Gastrocnemius medialis (tissue), 4 donors: ENCODE measurements at regions not wholly inside any gene's neighbourhood (a gene's known extent, or its start where the extent isn't known, plus 50 kb on each side); places are given as distances from the start of the nearest gene placed in this dataset.
"Not testable (repeated sequence)": the region's sequence is repeated elsewhere in the genome, so short reads cannot be mapped to it uniquely, and the experiment has no call there.

Source experiments
- ATAC-seq, 2 donors: fragments of 150-250 bp; one replicate each; pipeline ENCODE4 v1.9.1; 2016
- DNase-seq, 2 donors: peaks; one replicate each; pipeline ENCODE4 v3.0.0-alpha.2; 2019
- H3K27ac ChIP-seq, 4 donors: fragments of 200-600 bp; sonication (generic); 1 replicate in 1 of 4; 2 replicates in 3 of 4; pipeline ENCODE4 v1.5.1; 2016 to 2018; ENCODE audit warnings: mild to moderate bottlenecking in 2 of 4, moderate library complexity in 1 of 4
- H3K27me3 ChIP-seq, 3 donors: fragments of 200-600 bp; sonication (generic) in 2 of 3; 1 replicate in 1 of 3; 2 replicates in 2 of 3; pipeline versions ENCODE4 v1.5.1 to v1.6.0; 2016 to 2019; ENCODE audit warnings: mild to moderate bottlenecking in 1 of 3, moderate library complexity in 1 of 3
- H3K36me3 ChIP-seq, 2 donors: fragments of 200-600 bp; sonication (generic) in 1 of 2; one replicate each; pipeline ENCODE4 v1.5.1; 2017 to 2018
- H3K4me1 ChIP-seq, 2 donors: fragments of 200-600 bp; sonication (generic) in 1 of 2; one replicate each; pipeline ENCODE4 v1.5.1; 2016 to 2017; ENCODE audit warnings: mild to moderate bottlenecking in 2 of 2
- H3K4me3 ChIP-seq, 4 donors: fragments of 200-600 bp; sonication (generic) in 3 of 4; 1 replicate in 1 of 4; 2 replicates in 3 of 4; pipeline ENCODE4 v1.5.1; 2016 to 2019; ENCODE audit warnings: mild to moderate bottlenecking in 2 of 4
- H3K9me3 ChIP-seq, 3 donors: fragments of 200-600 bp; sonication (generic) in 2 of 3; 1 replicate in 1 of 3; 2 replicates in 2 of 3; pipeline ENCODE4 v1.5.1; 2016 to 2019
- POLR2A ChIP-seq, 2 donors: fragments of 450-650 bp; IDR thresholded peaks; one replicate each; pipeline ENCODE4 v1.6.1; 2017; ENCODE audit warnings: antibody characterized with exemption in 2 of 2, mild to moderate bottlenecking in 2 of 2, moderate library complexity in 2 of 2
- in situ Hi-C, 4 donors: fragments of 200-750 bp; cut with MboI; loops; one replicate each; pipeline versions ENCODE4 v1.15.0 to v1.8.0; 2017; ENCODE audit warnings: low sequenced_read_pairs in 4 of 4
- intact Hi-C: fragments of 100-400 bp; cut with DNase I; formaldehyde crosslinking; loops from one replicate; pipeline ENCODE4 v1.15.1; 2023; ENCODE audit warnings: low total_unique reads
- TF ChIP-seq, protein P1 (sequence below), 5 experiments: fragments of 450-650 bp in 3 of 5; fragments of 200-600 bp in 2 of 5; sonication (generic) in 2 of 5; IDR thresholded peaks in 4 of 5; conservative IDR thresholded peaks in 1 of 5; 1 replicate in 4 of 5; 2 replicates in 1 of 5; pipeline ENCODE4 v1.5.1; 2016 to 2019; ENCODE audit warnings: antibody characterized with exemption in 5 of 5, mild to moderate bottlenecking in 3 of 5, moderate library complexity in 3 of 5

DNA sequence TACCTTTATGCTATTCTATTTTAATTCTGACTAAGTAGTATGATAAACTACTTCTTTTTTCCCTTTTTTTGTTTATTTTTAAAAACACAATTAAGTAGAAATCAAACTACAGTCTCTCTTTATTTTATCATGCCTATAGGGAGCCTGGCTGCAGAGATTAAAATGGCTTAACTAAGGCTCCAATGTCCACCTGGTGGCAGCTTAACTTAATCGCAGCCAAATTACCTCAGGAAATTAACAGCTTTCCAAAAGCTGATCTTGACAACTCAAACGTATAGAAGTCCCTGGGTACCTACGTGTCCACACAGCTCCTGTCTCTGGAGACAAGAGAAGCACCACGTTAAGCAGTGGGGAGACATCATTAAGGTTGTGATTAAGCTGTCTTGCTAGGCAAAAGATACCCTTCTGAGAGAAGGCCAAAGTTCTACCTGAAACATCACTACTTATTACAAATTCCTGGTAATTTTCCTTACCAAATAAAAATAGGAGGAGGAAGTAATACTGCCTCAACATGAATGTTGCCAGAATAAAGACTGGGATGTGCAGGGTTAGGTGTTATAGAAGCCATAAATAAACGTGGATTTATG is 63.2 kb upstream of the SNX19 start:
- Histone ChIP-seq H3K4me1 (no peaks in the 10 kb centered on the region), H3K27me3 (no peaks in the 10 kb centered on the region), H3K36me3 (no peaks in the 10 kb centered on the region), H3K9me3 (no peaks in the 10 kb centered on the region), H3K4me3 (no peak overlapping the region), H3K27ac (no peak overlapping the region)
- TF ChIP-seq, protein P1, sequence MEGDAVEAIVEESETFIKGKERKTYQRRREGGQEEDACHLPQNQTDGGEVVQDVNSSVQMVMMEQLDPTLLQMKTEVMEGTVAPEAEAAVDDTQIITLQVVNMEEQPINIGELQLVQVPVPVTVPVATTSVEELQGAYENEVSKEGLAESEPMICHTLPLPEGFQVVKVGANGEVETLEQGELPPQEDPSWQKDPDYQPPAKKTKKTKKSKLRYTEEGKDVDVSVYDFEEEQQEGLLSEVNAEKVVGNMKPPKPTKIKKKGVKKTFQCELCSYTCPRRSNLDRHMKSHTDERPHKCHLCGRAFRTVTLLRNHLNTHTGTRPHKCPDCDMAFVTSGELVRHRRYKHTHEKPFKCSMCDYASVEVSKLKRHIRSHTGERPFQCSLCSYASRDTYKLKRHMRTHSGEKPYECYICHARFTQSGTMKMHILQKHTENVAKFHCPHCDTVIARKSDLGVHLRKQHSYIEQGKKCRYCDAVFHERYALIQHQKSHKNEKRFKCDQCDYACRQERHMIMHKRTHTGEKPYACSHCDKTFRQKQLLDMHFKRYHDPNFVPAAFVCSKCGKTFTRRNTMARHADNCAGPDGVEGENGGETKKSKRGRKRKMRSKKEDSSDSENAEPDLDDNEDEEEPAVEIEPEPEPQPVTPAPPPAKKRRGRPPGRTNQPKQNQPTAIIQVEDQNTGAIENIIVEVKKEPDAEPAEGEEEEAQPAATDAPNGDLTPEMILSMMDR (IDR thresholded peaks at IDR 0.05 in 4 of 5, conservative IDR thresholded peaks at IDR 0.05 in 1 of 5), result no peak
- no peak for TF ChIP-seq POLR2A (IDR thresholded peaks at IDR 0.05)
- in situ Hi-C loops (no loop called here), intact Hi-C loops (no loop called here)
- ATAC-seq (no peak), DNase-seq (no peak)

GRCh38 chr11:130980071-130980862 is 64.0 kb upstream of the SNX19 start:
- H3K27me3 ChIP-seq, result no peaks in the 10 kb centered on the region
- in situ Hi-C loops, result no loop called here
- H3K4me3 ChIP-seq, result no peak overlapping the region
- no peak for ATAC-seq
- no peaks in the 10 kb centered on the region for H3K4me1 ChIP-seq
- no peak for DNase-seq
- no peaks in the 10 kb centered on the region for H3K36me3 ChIP-seq
- intact Hi-C loops, result no loop called here
- H3K27ac ChIP-seq, result no peak overlapping the region
- no peak for TF ChIP-seq POLR2A (IDR thresholded peaks at IDR 0.05)
- TF ChIP-seq, protein P1 (IDR thresholded peaks at IDR 0.05 in 4 of 5, conservative IDR thresholded peaks at IDR 0.05 in 1 of 5), result no peak
- H3K9me3 ChIP-seq, result no peaks in the 10 kb centered on the region

DNA sequence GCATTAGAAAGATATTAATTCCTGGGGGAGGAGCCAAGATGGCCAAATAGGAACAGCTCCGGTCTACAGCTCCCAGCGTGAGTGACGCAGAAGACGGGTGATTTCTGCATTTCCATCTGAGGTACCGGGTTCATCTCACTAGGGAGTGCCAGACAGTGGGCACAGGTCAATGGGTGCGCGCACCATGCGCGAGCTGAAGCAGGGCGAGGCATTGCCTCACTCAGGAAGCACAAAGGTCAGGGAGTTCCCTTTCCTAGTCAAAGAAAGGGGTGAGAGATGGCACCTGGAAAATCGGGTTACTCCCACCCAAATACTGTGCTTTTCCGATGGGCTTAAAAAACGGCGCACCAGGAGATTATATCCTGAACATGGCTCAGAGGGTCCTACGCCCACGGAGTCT is 68.0 kb upstream of the SNX19 start:
- H3K4me1 ChIP-seq, ATAC-seq, H3K9me3 ChIP-seq, intact Hi-C loops, H3K4me3 ChIP-seq, H3K27ac ChIP-seq, in situ Hi-C loops, DNase-seq, H3K36me3 ChIP-seq, H3K27me3 ChIP-seq: not testable (repeated sequence)

- intact Hi-C loops (no loop called here), in situ Hi-C loops (no loop called here)
- Histone ChIP-seq H3K36me3 (no peaks in the 10 kb centered on the region), H3K27ac (no peak overlapping the region), H3K4me1 (no peaks in the 10 kb centered on the region), H3K9me3 (no peaks in the 10 kb centered on the region), H3K27me3 (no peaks in the 10 kb centered on the region), H3K4me3 (no peak overlapping the region)
- DNase-seq, result no peak
- TF ChIP-seq POLR2A (IDR thresholded peaks at IDR 0.05), result no peak
- TF ChIP-seq, protein P1 (IDR thresholded peaks at IDR 0.05 in 4 of 5, conservative IDR thresholded peaks at IDR 0.05 in 1 of 5), result no peak
- no peak for ATAC-seq
Measured at GRCh38 chr11:130992788-130993187, 76.5 kb upstream of the SNX19 start.

GRCh38 chr11:130994043-130994442 is 77.8 kb upstream of the SNX19 start:
- ATAC-seq (no peak), DNase-seq (no peak)
- H3K9me3 ChIP-seq, result no peaks in the 10 kb centered on the region
- no peak overlapping the region for H3K27ac ChIP-seq
- no peaks in the 10 kb centered on the region for H3K27me3 ChIP-seq
- H3K36me3 ChIP-seq, result no peaks in the 10 kb centered on the region
- H3K4me3 ChIP-seq, result no peak overlapping the region
- intact Hi-C loops (no loop called here), in situ Hi-C loops (no loop called here)
- no peak for TF ChIP-seq POLR2A (IDR thresholded peaks at IDR 0.05)
- H3K4me1 ChIP-seq, result no peaks in the 10 kb centered on the region
